K562 (cell line): ENCODE measurements at regions not wholly inside any gene's neighbourhood (a gene's known extent, or its start where the extent isn't known, plus 50 kb on each side); places are given as distances from the start of the nearest gene placed in this dataset.

Experiments used
- ATAC-seq: fragments of 200-7000 bp; cut with Tn5 transposase; 3 replicates; pipeline ENCODE4 v1.9.1; 2020; ENCODE audit warnings: moderate library complexity
- BruUV-seq: library from RNA; stranded (reverse); fragments of 400-500 nt; replicated peaks from 2 replicates; lab custom pipeline; 2021; lab: Mats Ljungman, UMichigan
- CTCF ChIA-PET: fragments of 300-600 bp; formaldehyde crosslinking; extraction: SDS; loops from one replicate; lab custom pipeline; 2021; ENCODE audit warnings: low intra/inter-chr PET ratio; lab: Yijun Ruan, JAX
- POLR2A ChIA-PET: fragments of 300-600, 350-650 bp; sonication (Branson Sonifier 250); formaldehyde crosslinking; extraction: SDS; loops from one replicate; lab custom pipeline; 2021; ENCODE audit warnings: antibody characterized with exemption, inconsistent platforms; lab: Yijun Ruan, JAX
- DNase-seq, 4 experiments: peaks; one replicate each; pipeline versions ENCODE4 v3.0.0 to v3.0.0-alpha.2; 2011 to 2018; ENCODE audit warnings: low spot score in 3 of 4, mixed read lengths in 3 of 4; ENCODE audit errors: extremely low read depth in 1 of 4
- FAIRE-seq: peaks from 2 replicates; lab custom pipeline; 2011; peaks lifted over from hg19 to GRCh38; lab: Jason Lieb, UNC
- H2AFZ ChIP-seq: 2 replicates; pipeline ENCODE4 v1.6.0; 2011; ENCODE audit warnings: low read depth, low read length, control low read depth, inconsistent platforms
- H3K27ac ChIP-seq: fragments of 200-600 bp; 3 replicates; pipeline ENCODE4 v1.8.0; 2011; ENCODE audit warnings: low read depth, mild to moderate bottlenecking, control low read depth, inconsistent platforms, low read length, moderate library complexity, mixed read lengths; ENCODE audit errors: extremely low read depth
- H3K27me3 ChIP-seq, 2 experiments: fragments of 300-600 bp in 1 of 2; 2 replicates in 1 of 2; 3 replicates in 1 of 2; pipeline versions ENCODE4 v1.6.0 to v1.8.0; 2011; ENCODE audit warnings: inconsistent platforms in 2 of 2, low read length in 2 of 2, mild to moderate bottlenecking in 1 of 2, mixed read lengths in 1 of 2, moderate library complexity in 1 of 2; ENCODE audit not compliant: control insufficient read depth in 2 of 2, insufficient read depth in 2 of 2
- H3K36me3 ChIP-seq: fragments of 300-600 bp; 3 replicates; pipeline ENCODE4 v1.8.0; 2011; ENCODE audit warnings: mild to moderate bottlenecking, low read length, inconsistent platforms; ENCODE audit not compliant: control insufficient read depth, insufficient read depth
- H3K4me1 ChIP-seq, 2 experiments: fragments of 200-600 bp in 1 of 2; replicated peaks in 1 of 2; 2 replicates in 1 of 2; 3 replicates in 1 of 2; pipeline versions ENCODE4 v1.5.1 to v1.8.0; 2011; ENCODE audit warnings: inconsistent platforms in 2 of 2, low read length in 2 of 2, mild to moderate bottlenecking in 1 of 2, mixed read lengths in 1 of 2, moderate library complexity in 1 of 2; ENCODE audit not compliant: control insufficient read depth in 2 of 2, insufficient read depth in 2 of 2
- H3K4me2 ChIP-seq: 2 replicates; pipeline ENCODE4 v1.6.1; 2011; ENCODE audit warnings: low read length, control low read depth, inconsistent platforms, mixed read lengths; ENCODE audit not compliant: insufficient read depth
- H3K4me3 ChIP-seq: fragments of 200-600 bp; sonication (generic), shearing (Covaris generic); 2 replicates; pipeline ENCODE4 v1.5.1; 2016; ENCODE audit warnings: control low read depth, inconsistent platforms
- H3K79me2 ChIP-seq: fragments of 200-600 bp; 3 replicates; pipeline ENCODE4 v1.8.0; 2011; ENCODE audit warnings: low read length, inconsistent platforms; ENCODE audit not compliant: control insufficient read depth, insufficient read depth
- H3K9ac ChIP-seq, 2 experiments: 2 replicates each; pipeline versions ENCODE4 v1.6.0 to v1.6.1; 2011; ENCODE audit warnings: low read depth in 2 of 2, low read length in 2 of 2, control low read depth in 1 of 2, inconsistent platforms in 1 of 2, mild to moderate bottlenecking in 1 of 2, mixed read lengths in 1 of 2; ENCODE audit not compliant: insufficient read depth in 1 of 2
- H3K9me1 ChIP-seq: one replicate; pipeline ENCODE4 v1.6.0; 2011; ENCODE audit warnings: inconsistent platforms, mild to moderate bottlenecking, low read length, moderate library complexity; ENCODE audit not compliant: control insufficient read depth, insufficient read depth
- H3K9me3 ChIP-seq: replicated peaks from 2 replicates; pipeline ENCODE4 v1.5.1; 2011; ENCODE audit warnings: low read depth, low read length, inconsistent platforms; ENCODE audit not compliant: control insufficient read depth, insufficient read depth
- H4K20me1 ChIP-seq: replicated peaks from 2 replicates; pipeline ENCODE4 v1.6.1; 2011; ENCODE audit warnings: low read length, inconsistent platforms, mixed read lengths; ENCODE audit not compliant: control insufficient read depth, insufficient read depth
- MCM5 ChIP-seq: fragments of 450-650 bp; IDR thresholded peaks from 2 replicates; pipeline ENCODE4 v1.6.1; 2016; ENCODE audit warnings: low read depth
- ZNF232 ChIP-seq: sonication (generic); formaldehyde crosslinking; IDR thresholded peaks from 2 replicates; pipeline ENCODE4 v1.8.0; 2022; ENCODE audit warnings: mild to moderate bottlenecking, missing genetic modification reagents
- ZNF41 ChIP-seq: fragments of 250-450 bp; sonication (Bioruptor Pico); conservative IDR thresholded peaks from 2 replicates; pipeline ENCODE4 v1.4.0; 2020; ENCODE audit warnings: mild to moderate bottlenecking
- WGBS: fragments of 100-300 bp; shearing (Covaris generic); methylation state at CpG from one replicate; pipeline ENCODE4 v1.1.6; 2016; ENCODE audit warnings: low coverage, mixed read lengths; ENCODE audit not compliant: insufficient coverage; ENCODE audit errors: missing lambda C conversion rate; 5-methylcytosine and 5-hydroxymethylcytosine counted together
- in situ Hi-C: fragments of 300-500 bp; cut with MboI; formaldehyde crosslinking; loops from 4 replicates; pipeline ENCODE4 v1.15.0; 2018; ENCODE audit warnings: inconsistent platforms, mixed read lengths
- intact Hi-C: fragments of 100-400 bp; cut with micrococcal nuclease; formaldehyde crosslinking; loops from 2 replicates; pipeline ENCODE4 v1.14.2; 2022
- TF ChIP-seq, protein P1 (sequence below): fragments of 450-650 bp; formaldehyde crosslinking; IDR thresholded peaks from 2 replicates; pipeline ENCODE4 v1.4.0; 2020; ENCODE audit warnings: mild to moderate bottlenecking, moderate library complexity
- TF ChIP-seq, protein P2 (sequence below): fragments of 250-450 bp; sonication (Bioruptor Pico); IDR thresholded peaks from 2 replicates; pipeline ENCODE4 v1.9.0; 2021; ENCODE audit warnings: mild to moderate bottlenecking, inconsistent platforms

DNA sequence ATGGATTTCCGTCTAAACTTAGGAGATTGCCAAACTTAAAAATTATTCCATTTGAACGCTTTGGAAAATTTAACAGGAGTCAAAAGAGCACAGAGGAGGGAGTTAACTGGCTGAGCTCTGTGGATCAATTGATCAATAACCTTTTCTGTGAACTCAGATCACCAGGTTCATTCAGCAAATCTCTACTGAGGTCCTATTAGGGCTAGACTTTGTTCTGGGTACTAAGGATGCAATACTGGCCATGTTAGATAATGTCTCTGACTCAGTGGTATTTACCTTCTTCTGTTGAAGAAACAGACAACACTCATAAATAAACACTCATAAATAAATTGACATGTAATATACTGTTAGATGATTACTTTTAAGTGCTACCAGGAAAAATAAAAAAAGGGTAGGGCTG lies 323.4 kb upstream of the SUCLG2 start:
- H3K27ac ChIP-seq, result no peak overlapping the region
- H3K9ac ChIP-seq, result no peak overlapping the region
- no peaks in the 10 kb centered on the region for H3K9me1 ChIP-seq
- in situ Hi-C loops (no loop called here), intact Hi-C loops (no loop called here)
- no peaks in the 10 kb centered on the region for H3K79me2 ChIP-seq
- no peaks in the 10 kb centered on the region for H3K27me3 ChIP-seq
- DNase-seq, result no peak
- no peak overlapping the region for H3K4me2 ChIP-seq
- TF ChIP-seq, protein P1, sequence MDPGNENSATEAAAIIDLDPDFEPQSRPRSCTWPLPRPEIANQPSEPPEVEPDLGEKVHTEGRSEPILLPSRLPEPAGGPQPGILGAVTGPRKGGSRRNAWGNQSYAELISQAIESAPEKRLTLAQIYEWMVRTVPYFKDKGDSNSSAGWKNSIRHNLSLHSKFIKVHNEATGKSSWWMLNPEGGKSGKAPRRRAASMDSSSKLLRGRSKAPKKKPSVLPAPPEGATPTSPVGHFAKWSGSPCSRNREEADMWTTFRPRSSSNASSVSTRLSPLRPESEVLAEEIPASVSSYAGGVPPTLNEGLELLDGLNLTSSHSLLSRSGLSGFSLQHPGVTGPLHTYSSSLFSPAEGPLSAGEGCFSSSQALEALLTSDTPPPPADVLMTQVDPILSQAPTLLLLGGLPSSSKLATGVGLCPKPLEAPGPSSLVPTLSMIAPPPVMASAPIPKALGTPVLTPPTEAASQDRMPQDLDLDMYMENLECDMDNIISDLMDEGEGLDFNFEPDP (CRISPR knock-in tag), result no peak
- TF ChIP-seq ZNF41 (no peak), ZNF232 (CRISPR knock-in tag) (no peak), MCM5 (no peak)
- TF ChIP-seq, protein P2, sequence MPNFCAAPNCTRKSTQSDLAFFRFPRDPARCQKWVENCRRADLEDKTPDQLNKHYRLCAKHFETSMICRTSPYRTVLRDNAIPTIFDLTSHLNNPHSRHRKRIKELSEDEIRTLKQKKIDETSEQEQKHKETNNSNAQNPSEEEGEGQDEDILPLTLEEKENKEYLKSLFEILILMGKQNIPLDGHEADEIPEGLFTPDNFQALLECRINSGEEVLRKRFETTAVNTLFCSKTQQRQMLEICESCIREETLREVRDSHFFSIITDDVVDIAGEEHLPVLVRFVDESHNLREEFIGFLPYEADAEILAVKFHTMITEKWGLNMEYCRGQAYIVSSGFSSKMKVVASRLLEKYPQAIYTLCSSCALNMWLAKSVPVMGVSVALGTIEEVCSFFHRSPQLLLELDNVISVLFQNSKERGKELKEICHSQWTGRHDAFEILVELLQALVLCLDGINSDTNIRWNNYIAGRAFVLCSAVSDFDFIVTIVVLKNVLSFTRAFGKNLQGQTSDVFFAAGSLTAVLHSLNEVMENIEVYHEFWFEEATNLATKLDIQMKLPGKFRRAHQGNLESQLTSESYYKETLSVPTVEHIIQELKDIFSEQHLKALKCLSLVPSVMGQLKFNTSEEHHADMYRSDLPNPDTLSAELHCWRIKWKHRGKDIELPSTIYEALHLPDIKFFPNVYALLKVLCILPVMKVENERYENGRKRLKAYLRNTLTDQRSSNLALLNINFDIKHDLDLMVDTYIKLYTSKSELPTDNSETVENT, result no peak
- no peaks in the 10 kb centered on the region for H3K36me3 ChIP-seq
- no peak overlapping the region for H3K4me3 ChIP-seq
- H3K4me1 ChIP-seq, result no peaks in the 10 kb centered on the region
- no peak for ATAC-seq
- H2AFZ ChIP-seq, result no peak overlapping the region
- FAIRE-seq, result no peak
- BruUV-seq, result no TSS peak
- H3K9me3 ChIP-seq, result no peaks in the 10 kb centered on the region
- CTCF ChIA-PET, result no interaction called here
- 0% methylated on average over 1 of the region's 2 CpGs for WGBS
- POLR2A ChIA-PET, result interaction anchor here (0.7 kb wide), 1 partner anchor 987 kb away, joined by 3 read pairs; no protein-coding TSS in a partner anchor
- no peaks in the 10 kb centered on the region for H4K20me1 ChIP-seq
